HCT116 (cell line): ENCODE measurements at regions not wholly inside any gene's neighbourhood (a gene's known extent, or its start where the extent isn't known, plus 50 kb on each side); places are given as distances from the start of the nearest gene placed in this dataset.

ENCODE experiments used
- ATAC-seq: fragments of 200-7000 bp; cut with Tn5 transposase; 2 replicates; pipeline ENCODE4 v1.9.1; 2020; ENCODE audit warnings: mild to moderate bottlenecking, moderate library complexity
- BruUV-seq: library from RNA; stranded (reverse); fragments of 400-500 nt; replicated peaks from 2 replicates; lab custom pipeline; 2021; lab: Mats Ljungman, UMichigan
- CTCF ChIA-PET: fragments of 300-600 bp; sonication (Branson Sonifier 250); formaldehyde crosslinking; loops from one replicate; lab custom pipeline; 2021; ENCODE audit warnings: antibody characterized with exemption; lab: Charles Lee
- POLR2A ChIA-PET: fragments of 300-600, 350-600 bp; sonication (Branson Sonifier 250); formaldehyde crosslinking; loops from one replicate; lab custom pipeline; 2021; ENCODE audit warnings: antibody characterized with exemption; lab: Charles Lee
- RAD21 ChIA-PET, 2 experiments: fragments of 300-600 bp; sonication (Branson Sonifier 250); formaldehyde crosslinking; loops; one replicate each; lab custom pipeline; 2023; ENCODE audit warnings: low total read pairs in 2 of 2; ENCODE audit not compliant: uncharacterized antibody in 2 of 2, unreplicated experiment in 2 of 2, low non-redundant PET in 1 of 2; lab: Charles Lee
- DNase-seq: peaks from one replicate; pipeline ENCODE4 v3.0.0-alpha.2; 2010; ENCODE audit warnings: low read depth, low spot score
- H2AFZ ChIP-seq: fragments of 200-600 bp; shearing (Covaris generic), sonication (generic); 2 replicates; pipeline ENCODE4 v1.6.1; 2017; ENCODE audit warnings: low read depth, mixed run types, mixed read lengths, antibody characterized with exemption, low read length; ENCODE audit not compliant: poor library complexity, severe bottlenecking
- H3K27ac ChIP-seq: 2 replicates; pipeline ENCODE4 v1.5.1; 2012; ENCODE audit warnings: low read depth, low read length
- H3K27me3 ChIP-seq: fragments of 200-600 bp; sonication (generic); 2 replicates; pipeline ENCODE4 v1.6.1; 2016; ENCODE audit warnings: mixed run types, low read length, mixed read lengths; ENCODE audit not compliant: insufficient read depth
- H3K36me3 ChIP-seq, 2 experiments: fragments of 200-500 bp in 1 of 2; fragments of 200-600 bp in 1 of 2; sonication (Bioruptor generic) in 1 of 2; sonication (generic) in 1 of 2; 2 replicates each; pipeline versions ENCODE4 v1.5.1 to v1.6.1; 2014 to 2016; ENCODE audit warnings: low read length in 2 of 2, inconsistent platforms in 1 of 2, mixed read lengths in 1 of 2, mixed run types in 1 of 2; ENCODE audit not compliant: insufficient read depth in 2 of 2, control insufficient read depth in 1 of 2
- H3K4me1 ChIP-seq, 2 experiments: fragments of 200-600 bp in 1 of 2; sonication (generic) in 1 of 2; 2 replicates each; pipeline versions ENCODE4 v1.5.1 to v1.6.1; 2012 to 2017; ENCODE audit warnings: low read length in 2 of 2, inconsistent platforms in 1 of 2, mild to moderate bottlenecking in 1 of 2, mixed read lengths in 1 of 2, mixed run types in 1 of 2, moderate library complexity in 1 of 2; ENCODE audit not compliant: insufficient read depth in 2 of 2, control insufficient read depth in 1 of 2
- H3K4me2 ChIP-seq: fragments of 200-600 bp; sonication (generic); 2 replicates; pipeline ENCODE4 v1.6.1; 2017; ENCODE audit warnings: mixed run types, low read length, mixed read lengths
- H3K4me3 ChIP-seq, 2 experiments: fragments of 200-600 bp in 1 of 2; sonication (generic) in 1 of 2; replicated peaks in 1 of 2; 2 replicates each; pipeline ENCODE4 v1.5.1; 2011 to 2016; ENCODE audit warnings: low read length in 2 of 2, control low read depth in 1 of 2, low read depth in 1 of 2, mild to moderate bottlenecking in 1 of 2, mixed read lengths in 1 of 2, mixed run types in 1 of 2
- H3K79me2 ChIP-seq: fragments of 200-600 bp; sonication (generic); 2 replicates; pipeline ENCODE4 v1.6.1; 2017; ENCODE audit warnings: mild to moderate bottlenecking, mixed run types, low read length, moderate library complexity, mixed read lengths; ENCODE audit not compliant: insufficient read depth
- H3K9ac ChIP-seq: fragments of 200-600 bp; sonication (generic); 2 replicates; pipeline ENCODE4 v1.6.1; 2016; ENCODE audit warnings: low read length, mixed read lengths
- H3K9me2 ChIP-seq: fragments of 200-600 bp; sonication (generic), shearing (Covaris generic); 2 replicates; pipeline ENCODE4 v1.6.1; 2017; ENCODE audit warnings: mixed run types, mild to moderate bottlenecking, moderate library complexity; ENCODE audit not compliant: insufficient read depth
- H3K9me3 ChIP-seq, 2 experiments: fragments of 200-500 bp in 1 of 2; fragments of 200-600 bp in 1 of 2; sonication (Bioruptor generic) in 1 of 2; sonication (generic) in 1 of 2; 2 replicates each; pipeline ENCODE4 v1.6.1; 2014 to 2017; ENCODE audit warnings: low read length in 2 of 2, mixed read lengths in 2 of 2, inconsistent platforms in 1 of 2, low read depth in 1 of 2, mild to moderate bottlenecking in 1 of 2, mixed run types in 1 of 2, moderate library complexity in 1 of 2; ENCODE audit not compliant: control insufficient read depth in 1 of 2, insufficient read depth in 1 of 2
- H4K20me1 ChIP-seq: fragments of 200-600 bp; sonication (generic), shearing (Covaris generic); 2 replicates; pipeline ENCODE4 v1.6.1; 2017; ENCODE audit warnings: mixed run types, mild to moderate bottlenecking, moderate library complexity; ENCODE audit not compliant: insufficient read depth
- EGR1 ChIP-seq: IDR thresholded peaks from 2 replicates; pipeline ENCODE4 v1.6.1; 2012; ENCODE audit warnings: low read depth
- ELF1 ChIP-seq: IDR thresholded peaks from 2 replicates; pipeline ENCODE4 v1.6.1; 2012; ENCODE audit warnings: low read depth, borderline replicate concordance
- EZH2 ChIP-seq: fragments of 200-600 bp; sonication (generic); IDR thresholded peaks from 2 replicates; pipeline ENCODE4 v1.6.1; 2017; ENCODE audit warnings: antibody characterized with exemption, mixed run types
- JUND ChIP-seq: IDR thresholded peaks from 2 replicates; pipeline ENCODE4 v1.6.1; 2012
- POLR2A ChIP-seq: IDR thresholded peaks from 2 replicates; pipeline ENCODE4 v1.7.0; 2011; ENCODE audit warnings: borderline replicate concordance; ENCODE audit not compliant: insufficient read depth, insufficient read length; ENCODE audit errors: extremely low read depth
- RAD21 ChIP-seq: IDR thresholded peaks from 2 replicates; pipeline ENCODE4 v1.6.1; 2012; ENCODE audit warnings: low read depth, mild to moderate bottlenecking
- SRF ChIP-seq: IDR thresholded peaks from 2 replicates; pipeline ENCODE4 v1.6.1; 2012; ENCODE audit warnings: low read depth
- TCF7L2 ChIP-seq: IDR thresholded peaks from 2 replicates; pipeline ENCODE4 v1.7.0; 2011; ENCODE audit warnings: borderline replicate concordance, inconsistent platforms; ENCODE audit not compliant: insufficient read depth, insufficient read length; ENCODE audit errors: extremely low read depth
- YY1 ChIP-seq: IDR thresholded peaks from 2 replicates; pipeline ENCODE4 v1.6.1; 2011; ENCODE audit warnings: low read length, low read depth, moderate library complexity, mild to moderate bottlenecking; ENCODE audit not compliant: insufficient replicate concordance; ENCODE audit errors: extremely low read depth
- ZFX ChIP-seq: fragments of 450-650 bp; IDR thresholded peaks from 2 replicates; pipeline ENCODE4 v1.6.1; 2017
- ZNF274 ChIP-seq: fragments of 200-500 bp; sonication (Bioruptor generic); IDR thresholded peaks from 2 replicates; pipeline ENCODE4 v1.6.1; 2014; ENCODE audit warnings: mild to moderate bottlenecking, low read depth, low read length, inconsistent platforms
- intact Hi-C: fragments of 100-400 bp; cut with micrococcal nuclease; formaldehyde crosslinking; loops from 2 replicates; pipeline ENCODE4 v1.10.0; 2022
- TF ChIP-seq, protein P1 (sequence below): IDR thresholded peaks from 2 replicates; pipeline ENCODE4 v1.6.1; 2012
- TF ChIP-seq, protein P2 (sequence below): IDR thresholded peaks from 2 replicates; pipeline ENCODE4 v1.6.1; 2012; ENCODE audit warnings: low read depth
- TF ChIP-seq, protein P3 (sequence below): IDR thresholded peaks from 2 replicates; pipeline ENCODE4 v1.6.1; 2011; ENCODE audit warnings: mild to moderate bottlenecking, low read length, moderate library complexity; ENCODE audit not compliant: insufficient replicate concordance; ENCODE audit errors: extremely low read depth
- TF ChIP-seq, protein P4 (sequence below): IDR thresholded peaks from 2 replicates; pipeline ENCODE4 v1.6.1; 2012

DNA sequence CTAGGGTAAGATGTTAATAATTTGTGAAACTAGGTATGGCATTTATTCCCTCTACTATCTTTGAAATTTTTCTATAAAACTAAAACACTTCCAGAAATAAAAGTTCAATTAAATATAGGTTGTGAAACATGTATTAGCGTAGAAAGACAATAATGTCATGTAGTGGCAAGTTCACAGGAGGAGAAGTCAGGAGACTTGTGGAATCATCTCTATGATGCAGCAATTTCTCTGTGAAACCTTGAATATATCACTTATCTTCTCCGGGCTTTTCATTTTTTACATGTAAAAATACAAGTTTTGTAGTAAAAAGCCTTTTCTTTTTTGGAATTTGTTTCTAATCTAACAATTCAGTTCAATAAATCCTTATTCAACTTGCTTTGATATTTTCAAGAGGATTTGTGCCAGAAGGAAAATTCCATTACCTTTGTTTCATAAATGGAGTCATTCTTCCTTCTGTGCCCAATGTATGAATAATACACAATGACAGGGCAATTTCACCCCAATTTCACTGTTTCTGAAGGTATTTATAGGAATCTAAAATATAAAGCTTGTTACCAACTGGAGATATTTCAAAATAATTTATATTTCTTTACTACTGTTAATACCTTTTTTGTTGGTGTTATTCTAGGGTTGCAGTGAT is 758.3 kb downstream of the FAM181B start:
- Histone ChIP-seq H3K4me2 (no peak overlapping the region), H3K9me2 (no peaks in the 10 kb centered on the region), H3K27ac (no peak overlapping the region), H3K9ac (no peak overlapping the region), H3K36me3 (no peaks in the 10 kb centered on the region), H3K27me3 (no peaks in the 10 kb centered on the region), H3K4me1 (no peaks in the 10 kb centered on the region), H3K4me3 (no peak overlapping the region), H2AFZ (no peak overlapping the region), H4K20me1 (no peaks in the 10 kb centered on the region; the same call in 1 of the 2 replicates), H3K79me2 (no peaks in the 10 kb centered on the region), H3K9me3 (peaks cover 0 to 10% of the 10 kb centered on the region in 2 experiments; a peak in 2 of 4 replicates)
- RAD21 ChIA-PET: no interaction called here
- no TSS peak for BruUV-seq
- ATAC-seq (no peak), DNase-seq (no peak)
- POLR2A ChIA-PET: no interaction called here
- CTCF ChIA-PET: no interaction called here
- TF ChIP-seq EZH2: no peak
- intact Hi-C loops: no loop called here

DNA sequence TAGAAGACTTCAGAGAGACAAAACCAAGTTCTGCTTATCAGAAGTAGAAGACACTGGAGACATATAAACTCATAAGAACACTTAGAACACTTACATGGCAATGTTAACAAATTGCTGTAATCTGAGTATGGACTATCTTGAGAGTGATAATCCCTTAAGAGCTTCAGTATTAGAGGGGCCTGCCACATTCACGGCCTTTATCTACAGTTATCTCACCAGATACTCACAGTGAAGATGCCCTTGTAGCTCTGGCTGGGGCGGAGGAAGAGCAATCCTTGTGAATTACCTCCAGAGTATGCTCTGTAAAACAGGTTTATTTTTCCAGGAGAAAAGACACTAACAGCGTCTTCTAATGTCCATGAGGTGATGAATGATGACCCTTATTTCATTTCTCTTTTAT is 762.8 kb downstream of the FAM181B start:
- no peaks in the 10 kb centered on the region for H3K79me2 ChIP-seq
- H4K20me1 ChIP-seq: no peaks in the 10 kb centered on the region
- no peaks in the 10 kb centered on the region for H3K9me2 ChIP-seq
- BruUV-seq: no TSS peak
- TF ChIP-seq, protein P1, sequence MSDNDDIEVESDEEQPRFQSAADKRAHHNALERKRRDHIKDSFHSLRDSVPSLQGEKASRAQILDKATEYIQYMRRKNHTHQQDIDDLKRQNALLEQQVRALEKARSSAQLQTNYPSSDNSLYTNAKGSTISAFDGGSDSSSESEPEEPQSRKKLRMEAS: no peak
- no peak for TF ChIP-seq ZNF274
- TF ChIP-seq RAD21: no peak
- TF ChIP-seq EZH2: no peak
- no peak for TF ChIP-seq SRF
- TF ChIP-seq YY1: no peak
- no peak for TF ChIP-seq POLR2A
- no peak for TF ChIP-seq JUND
- no peak for TF ChIP-seq EGR1
- no peak for TF ChIP-seq TCF7L2
- TF ChIP-seq ELF1: no peak
- TF ChIP-seq ZFX: no peak
- TF ChIP-seq, protein P2, sequence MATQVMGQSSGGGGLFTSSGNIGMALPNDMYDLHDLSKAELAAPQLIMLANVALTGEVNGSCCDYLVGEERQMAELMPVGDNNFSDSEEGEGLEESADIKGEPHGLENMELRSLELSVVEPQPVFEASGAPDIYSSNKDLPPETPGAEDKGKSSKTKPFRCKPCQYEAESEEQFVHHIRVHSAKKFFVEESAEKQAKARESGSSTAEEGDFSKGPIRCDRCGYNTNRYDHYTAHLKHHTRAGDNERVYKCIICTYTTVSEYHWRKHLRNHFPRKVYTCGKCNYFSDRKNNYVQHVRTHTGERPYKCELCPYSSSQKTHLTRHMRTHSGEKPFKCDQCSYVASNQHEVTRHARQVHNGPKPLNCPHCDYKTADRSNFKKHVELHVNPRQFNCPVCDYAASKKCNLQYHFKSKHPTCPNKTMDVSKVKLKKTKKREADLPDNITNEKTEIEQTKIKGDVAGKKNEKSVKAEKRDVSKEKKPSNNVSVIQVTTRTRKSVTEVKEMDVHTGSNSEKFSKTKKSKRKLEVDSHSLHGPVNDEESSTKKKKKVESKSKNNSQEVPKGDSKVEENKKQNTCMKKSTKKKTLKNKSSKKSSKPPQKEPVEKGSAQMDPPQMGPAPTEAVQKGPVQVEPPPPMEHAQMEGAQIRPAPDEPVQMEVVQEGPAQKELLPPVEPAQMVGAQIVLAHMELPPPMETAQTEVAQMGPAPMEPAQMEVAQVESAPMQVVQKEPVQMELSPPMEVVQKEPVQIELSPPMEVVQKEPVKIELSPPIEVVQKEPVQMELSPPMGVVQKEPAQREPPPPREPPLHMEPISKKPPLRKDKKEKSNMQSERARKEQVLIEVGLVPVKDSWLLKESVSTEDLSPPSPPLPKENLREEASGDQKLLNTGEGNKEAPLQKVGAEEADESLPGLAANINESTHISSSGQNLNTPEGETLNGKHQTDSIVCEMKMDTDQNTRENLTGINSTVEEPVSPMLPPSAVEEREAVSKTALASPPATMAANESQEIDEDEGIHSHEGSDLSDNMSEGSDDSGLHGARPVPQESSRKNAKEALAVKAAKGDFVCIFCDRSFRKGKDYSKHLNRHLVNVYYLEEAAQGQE: no peak
- TF ChIP-seq, protein P3, sequence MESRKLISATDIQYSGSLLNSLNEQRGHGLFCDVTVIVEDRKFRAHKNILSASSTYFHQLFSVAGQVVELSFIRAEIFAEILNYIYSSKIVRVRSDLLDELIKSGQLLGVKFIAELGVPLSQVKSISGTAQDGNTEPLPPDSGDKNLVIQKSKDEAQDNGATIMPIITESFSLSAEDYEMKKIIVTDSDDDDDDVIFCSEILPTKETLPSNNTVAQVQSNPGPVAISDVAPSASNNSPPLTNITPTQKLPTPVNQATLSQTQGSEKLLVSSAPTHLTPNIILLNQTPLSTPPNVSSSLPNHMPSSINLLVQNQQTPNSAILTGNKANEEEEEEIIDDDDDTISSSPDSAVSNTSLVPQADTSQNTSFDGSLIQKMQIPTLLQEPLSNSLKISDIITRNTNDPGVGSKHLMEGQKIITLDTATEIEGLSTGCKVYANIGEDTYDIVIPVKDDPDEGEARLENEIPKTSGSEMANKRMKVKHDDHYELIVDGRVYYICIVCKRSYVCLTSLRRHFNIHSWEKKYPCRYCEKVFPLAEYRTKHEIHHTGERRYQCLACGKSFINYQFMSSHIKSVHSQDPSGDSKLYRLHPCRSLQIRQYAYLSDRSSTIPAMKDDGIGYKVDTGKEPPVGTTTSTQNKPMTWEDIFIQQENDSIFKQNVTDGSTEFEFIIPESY: no peak
- TF ChIP-seq, protein P4, sequence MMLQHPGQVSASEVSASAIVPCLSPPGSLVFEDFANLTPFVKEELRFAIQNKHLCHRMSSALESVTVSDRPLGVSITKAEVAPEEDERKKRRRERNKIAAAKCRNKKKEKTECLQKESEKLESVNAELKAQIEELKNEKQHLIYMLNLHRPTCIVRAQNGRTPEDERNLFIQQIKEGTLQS: no peak
- intact Hi-C loops: no loop called here
- no peak overlapping the region for H3K4me2 ChIP-seq
- H3K4me3 ChIP-seq: no peak overlapping the region
- ChIA-PET CTCF (no interaction called here), RAD21 (no interaction called here), POLR2A (no interaction called here)
- H3K9ac ChIP-seq: no peak overlapping the region
- H3K9me3 ChIP-seq: peaks cover 8 to 13% of the 10 kb centered on the region in 2 experiments
- no peak overlapping the region for H3K27ac ChIP-seq
- no peak overlapping the region for H2AFZ ChIP-seq
- no peaks in the 10 kb centered on the region for H3K4me1 ChIP-seq
- ATAC-seq (no peak), DNase-seq (no peak)
- no peaks in the 10 kb centered on the region for H3K36me3 ChIP-seq
- H3K27me3 ChIP-seq: no peaks in the 10 kb centered on the region
